ENCODE measurements at regions not wholly inside any gene's neighbourhood (a gene's known extent, or its start where the extent isn't known, plus 50 kb on each side); places are given as distances from the start of the nearest gene placed in this dataset.

- TF ChIP-seq ZNF76 (CRISPR knock-in tag; IDR thresholded peaks at IDR 0.05; ENCODE audit: borderline replicate concordance), result peak; percentile 90
- TF ChIP-seq RBM25 (IDR thresholded peaks at IDR 0.05; ENCODE audit: low read depth, low read length, severe bottlenecking), result no peak
- no peak for TF ChIP-seq KDM1A (IDR thresholded peaks at IDR 0.05)
- no peak for TF ChIP-seq PHF8 (IDR thresholded peaks at IDR 0.05; ENCODE audit: borderline replicate concordance, low read length)
- no peak for TF ChIP-seq RAD51 (IDR thresholded peaks at IDR 0.05; ENCODE audit: borderline replicate concordance, low read depth)
- no peak for TF ChIP-seq PHF21A (IDR thresholded peaks at IDR 0.05; ENCODE audit: borderline replicate concordance, low read depth)
- TF ChIP-seq SNRNP70 (optimal IDR thresholded peaks at IDR 0.05; ENCODE audit: low read depth, low read length), result no peak
- no peak for TF ChIP-seq ARID1B (IDR thresholded peaks at IDR 0.05)
- no peak for TF ChIP-seq TAL1 (IDR thresholded peaks at IDR 0.05)
- TF ChIP-seq NFIC (IDR thresholded peaks at IDR 0.05), result no peak
- no peak for TF ChIP-seq CHD4 (IDR thresholded peaks at IDR 0.05; ENCODE audit: insufficient read depth, insufficient replicate concordance, low read depth, low read length, poor library complexity, severe bottlenecking)
- no peak for TF ChIP-seq ESRRA (IDR thresholded peaks at IDR 0.05; ENCODE audit: borderline replicate concordance, low read depth)
- 0 out of 2 replicates have a peak, but pooled peaks have one; percentile 69 for TF ChIP-seq ZBTB9 (CRISPR knock-in tag; IDR thresholded peaks at IDR 0.05)
- no peak for TF ChIP-seq MIER1 (IDR thresholded peaks at IDR 0.05; ENCODE audit: low read depth)
- no peak for TF ChIP-seq E4F1 (CRISPR knock-in tag; IDR thresholded peaks at IDR 0.05; ENCODE audit: borderline replicate concordance)
- no peak for TF ChIP-seq SRF (CRISPR knock-in tag; IDR thresholded peaks at IDR 0.05)
- TF ChIP-seq HNRNPH1 (optimal IDR thresholded peaks at IDR 0.05; ENCODE audit: low read depth, low read length), result no peak
- no peak for TF ChIP-seq HMBOX1 (IDR thresholded peaks at IDR 0.05)
- TF ChIP-seq JUNB (CRISPR knock-in tag; conservative IDR thresholded peaks at IDR 0.05), result no peak
- TF ChIP-seq NR2F6 (CRISPR knock-in tag; IDR thresholded peaks at IDR 0.05), result no peak
- peak; percentile 79 for TF ChIP-seq ZBTB12 (CRISPR knock-in tag; IDR thresholded peaks at IDR 0.05)
- TF ChIP-seq FOSL1 (tag; conservative IDR thresholded peaks at IDR 0.05), result peak; percentile 84
- TF ChIP-seq POLR3A (IDR thresholded peaks at IDR 0.05; ENCODE audit: borderline replicate concordance, extremely low read depth, insufficient read depth, insufficient read length), result no peak
These were observed 849.7 kb downstream of the TBL1XR1 start (continued) for GRCh38 chr3:176347424-176348146.

All from K562 (cell line).